Stimulated activated CD8-positive, alpha-beta memory T cell treated with anti-CD3 and anti-CD28 coated beads, Interleukin-7, amount 100 ng/mL, for 4 hours (primary cell): ENCODE measurements at regions not wholly inside any gene's neighbourhood (a gene's known extent, or its start where the extent isn't known, plus 50 kb on each side); places are given as distances from the start of the nearest gene placed in this dataset.
"Not testable (repeated sequence)": the region's sequence is repeated elsewhere in the genome, so short reads cannot be mapped to it uniquely, and the experiment has no call there.

Source experiments
- DNase-seq, 2 donors: peaks; one replicate each; pipeline ENCODE4 v3.0.0-alpha.2; 2020; ENCODE audit warnings: low read depth in 2 of 2

DNA sequence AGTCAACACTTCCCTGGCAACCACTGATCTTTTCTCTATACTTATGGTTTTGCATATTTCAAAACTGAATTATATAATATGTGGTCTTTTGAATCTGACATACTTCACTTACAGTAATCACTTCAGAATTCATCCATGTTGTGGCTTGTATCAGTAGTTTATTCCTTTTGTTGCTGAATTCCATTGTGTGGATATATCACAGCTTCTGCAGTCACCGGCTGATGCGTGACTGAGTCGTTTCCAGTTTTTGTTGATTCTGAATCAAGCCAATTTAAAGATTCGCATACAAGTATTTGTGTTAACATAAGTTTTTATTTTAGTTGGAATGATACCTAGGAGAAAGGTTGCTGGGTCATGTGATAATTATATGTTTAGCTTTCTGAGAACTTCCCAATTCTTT lies 672.5 kb upstream of the ANKRD30A start:
- DNase-seq: no peak

- DNase-seq: no peak
These were observed 673.9 kb upstream of the ANKRD30A start for GRCh38 chr10:36451391-36451970.

GRCh38 chr10:36450380-36450779 lies 675.0 kb upstream of the ANKRD30A start:
- no peak for DNase-seq

DNA sequence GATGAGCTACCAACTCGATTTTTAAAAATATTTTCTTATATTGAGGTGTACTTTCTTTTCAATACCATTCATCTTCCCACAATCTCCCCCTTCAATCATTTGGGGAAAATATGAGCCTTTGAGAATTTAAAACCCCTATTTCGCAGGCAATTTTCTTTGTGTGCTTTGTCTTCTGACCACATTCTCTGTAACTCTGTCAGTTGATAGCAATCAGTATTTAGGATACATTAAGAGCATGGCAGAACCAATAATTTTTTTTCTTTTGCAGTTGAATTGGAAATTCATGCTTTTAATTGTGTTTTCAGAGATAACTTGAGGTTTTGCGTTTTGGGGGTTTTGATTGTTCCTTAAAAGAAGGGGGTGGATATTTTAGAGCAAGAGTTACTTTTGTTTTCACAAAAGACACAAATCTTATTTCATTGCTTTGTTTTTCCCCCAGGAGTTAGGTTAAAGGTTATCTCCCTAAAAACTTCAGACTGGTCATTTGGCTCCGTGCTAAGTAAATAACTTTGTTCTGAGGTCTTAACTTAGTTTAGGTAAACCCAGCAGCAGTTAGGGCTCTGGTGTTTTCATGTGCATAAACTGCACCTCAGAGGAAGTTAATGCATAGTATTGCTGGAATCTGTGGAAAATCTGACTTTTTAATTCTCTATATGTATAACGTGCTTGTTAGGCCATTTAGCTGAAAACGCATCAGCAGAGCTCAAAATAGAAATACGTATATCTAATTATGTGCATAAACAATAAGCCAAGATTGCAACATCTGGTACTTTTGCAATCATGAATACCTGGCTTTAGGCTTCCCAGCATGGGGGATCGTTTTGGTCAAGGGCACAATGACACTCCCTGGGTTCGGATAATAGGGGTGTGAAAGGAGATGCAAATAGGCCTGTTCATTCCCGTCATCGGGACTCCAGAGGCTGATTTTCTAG lies 676.4 kb upstream of the ANKRD30A start:
- DNase-seq: no peak

GRCh38 chr10:36446881-36447280 lies 678.5 kb upstream of the ANKRD30A start:
- DNase-seq: no peak

GRCh38 chr10:36443233-36443632 lies 682.2 kb upstream of the ANKRD30A start:
- no peak for DNase-seq

- no peak for DNase-seq
These were observed 683.8 kb upstream of the ANKRD30A start for GRCh38 chr10:36441557-36441956.

GRCh38 chr10:36440539-36440938 lies 684.9 kb upstream of the ANKRD30A start:
- DNase-seq: no peak

DNA sequence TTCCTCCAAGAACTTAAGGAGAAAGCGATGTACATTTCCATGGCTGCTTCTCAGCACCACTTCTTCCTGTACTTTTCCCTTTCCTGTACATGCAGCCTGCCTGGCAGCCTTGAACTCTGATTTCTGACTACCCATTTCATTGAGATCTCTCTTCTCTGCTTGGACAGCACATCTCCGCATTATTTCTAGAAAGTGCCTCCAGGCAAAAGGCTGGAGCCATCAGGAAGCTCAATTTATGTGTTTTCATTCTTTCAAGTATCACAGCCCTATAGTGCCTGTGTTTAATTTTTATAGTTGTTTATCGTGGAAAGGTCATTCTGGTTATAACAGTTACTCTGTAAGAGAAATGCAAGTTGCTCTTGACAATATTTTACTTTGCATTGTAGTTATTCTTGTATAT lies 688.0 kb upstream of the ANKRD30A start:
- no peak for DNase-seq

DNA sequence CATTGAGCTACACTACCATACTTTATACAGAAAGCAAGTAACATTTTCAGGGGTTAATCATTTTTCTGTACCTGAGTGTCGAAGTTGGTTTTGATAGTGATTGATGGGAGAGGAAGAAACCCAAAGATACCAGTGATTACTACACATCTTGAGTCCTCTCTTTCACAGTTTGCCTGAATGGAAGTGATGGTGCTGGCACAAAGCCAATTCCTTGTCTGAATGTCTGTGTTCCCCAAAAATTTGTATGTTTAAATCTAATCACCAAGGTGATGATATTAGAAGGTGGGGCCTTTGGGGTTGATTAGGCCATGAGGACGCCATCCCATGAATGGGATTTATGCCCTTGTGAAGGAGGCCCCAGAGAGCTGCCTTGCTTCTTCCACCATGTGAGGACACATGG lies 696.9 kb upstream of the ANKRD30A start:
- DNase-seq: no peak

- DNase-seq: no peak
These were observed 700.1 kb upstream of the ANKRD30A start for GRCh38 chr10:36425131-36425797.

DNA sequence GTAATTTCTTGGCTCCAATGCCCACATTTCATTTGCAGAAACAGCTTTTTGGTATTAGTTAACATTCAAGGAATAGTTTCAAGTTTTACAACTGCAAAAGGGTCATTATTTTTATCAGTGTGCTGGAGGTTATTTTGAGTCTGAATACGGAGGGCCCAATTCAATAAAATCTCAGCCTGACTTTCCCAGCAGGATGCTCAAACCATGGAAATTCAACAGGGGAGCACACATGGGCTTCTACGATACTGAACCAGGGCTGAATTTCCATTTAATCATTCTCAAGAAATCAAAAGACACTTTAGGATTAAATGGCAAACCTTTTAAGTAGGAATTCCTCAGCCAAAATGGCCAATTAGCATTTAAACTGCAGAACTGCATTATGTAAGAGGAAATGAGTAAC lies 700.9 kb upstream of the ANKRD30A start:
- DNase-seq: no peak

GRCh38 chr10:36423821-36424248 lies 701.6 kb upstream of the ANKRD30A start:
- DNase-seq: no peak

GRCh38 chr10:36421992-36422391 lies 703.4 kb upstream of the ANKRD30A start:
- no peak for DNase-seq

DNA sequence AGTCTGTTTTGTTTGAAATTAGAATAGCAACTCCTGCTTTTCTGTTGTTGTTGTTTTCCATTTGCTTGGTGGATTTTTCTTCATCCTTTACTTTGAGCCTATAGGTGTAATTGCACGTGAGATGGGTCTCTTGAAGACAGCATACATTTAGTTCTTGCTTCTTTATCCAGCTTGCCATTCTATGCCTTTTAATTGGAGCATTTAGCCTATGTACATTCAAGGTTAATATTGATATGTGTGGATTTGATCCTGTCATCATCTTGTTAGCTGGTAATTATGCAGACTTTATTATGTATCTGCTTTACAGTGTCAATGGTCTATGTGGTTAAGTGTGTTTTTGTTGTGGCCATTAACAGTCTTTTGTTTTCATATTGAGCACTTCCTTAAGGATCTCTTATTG lies 708.9 kb upstream of the ANKRD30A start:
- no peak for DNase-seq

DNA sequence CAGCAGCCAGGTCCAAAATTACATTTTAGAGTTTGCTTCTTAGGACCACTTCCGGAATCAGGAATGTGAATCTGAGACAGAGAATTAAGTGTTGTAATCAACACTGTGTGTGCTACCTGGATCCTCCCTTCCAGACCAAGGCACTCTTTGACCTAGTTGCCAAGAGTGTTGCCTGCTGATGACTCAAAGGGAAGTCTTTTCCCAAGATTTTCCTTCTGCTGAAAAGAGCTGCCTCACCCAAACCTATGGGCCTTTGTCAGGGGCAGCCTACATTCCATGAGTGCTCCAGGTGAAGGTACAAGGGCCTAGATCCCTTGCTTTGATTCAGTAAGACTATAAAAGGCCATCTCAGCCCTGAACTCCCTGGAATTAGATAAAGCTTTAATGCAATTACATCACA lies 712.5 kb upstream of the ANKRD30A start:
- no peak for DNase-seq

DNA sequence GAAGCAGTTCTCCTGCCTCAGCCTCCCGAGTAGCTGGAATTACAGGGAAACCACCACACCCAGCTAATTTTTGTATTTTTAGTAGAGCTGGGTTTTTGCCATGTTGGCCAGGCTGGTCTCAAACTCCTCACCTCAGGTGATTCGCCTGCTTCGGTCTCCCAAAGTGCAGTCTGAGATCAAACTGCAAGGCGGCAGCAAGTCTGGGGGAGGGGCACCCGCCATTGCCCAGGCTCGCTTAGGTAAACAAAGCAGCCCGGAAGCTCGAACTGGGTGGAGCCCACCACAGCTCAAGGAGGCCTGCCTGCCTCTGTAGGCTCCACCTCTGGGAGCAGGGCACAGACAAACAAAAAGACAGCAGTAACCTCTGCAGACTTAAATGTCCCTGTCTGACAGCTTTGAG lies 725.2 kb upstream of the ANKRD30A start:
- not testable (repeated sequence) for DNase-seq

- no peak for DNase-seq
These were observed 731.6 kb upstream of the ANKRD30A start for GRCh38 chr10:36393801-36394200.

DNA sequence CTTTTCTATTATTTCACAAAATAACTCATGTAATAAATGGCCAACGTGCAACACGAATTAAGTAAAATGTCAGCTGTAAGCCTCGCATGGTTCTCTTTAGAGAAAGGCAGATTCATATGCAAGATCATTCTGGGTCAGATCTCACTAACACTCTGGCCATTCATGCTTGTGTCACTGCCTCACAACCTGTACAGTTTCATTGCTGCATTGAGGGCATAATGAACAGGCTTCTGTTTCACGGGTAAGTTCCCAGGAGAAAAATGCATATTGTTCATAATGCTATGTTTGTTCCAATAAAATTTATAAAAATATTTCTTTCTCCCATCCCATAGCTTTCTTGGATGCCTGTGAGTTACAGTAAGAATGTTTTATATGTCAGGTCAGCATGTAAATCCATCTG lies 734.0 kb upstream of the ANKRD30A start:
- DNase-seq: no peak

DNA sequence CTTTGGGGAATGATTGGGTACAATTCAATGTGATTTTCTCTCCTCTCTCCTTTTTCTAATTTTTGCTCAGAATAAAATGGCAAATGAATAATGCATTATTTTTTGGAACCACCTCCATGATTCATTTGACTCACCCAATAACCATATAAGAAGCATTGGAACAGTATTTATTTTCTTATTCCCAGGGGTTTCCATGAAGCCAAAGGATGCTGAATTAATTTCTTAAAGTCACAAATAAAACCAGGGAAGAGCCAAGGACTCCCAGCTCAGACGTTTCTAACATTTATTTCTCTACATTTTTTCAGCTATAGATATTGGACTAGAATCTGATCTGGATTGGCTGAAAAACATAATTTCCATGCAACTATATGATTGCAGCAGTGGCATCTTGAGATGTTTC lies 735.2 kb upstream of the ANKRD30A start:
- no peak for DNase-seq

- no peak for DNase-seq
These were observed 737.2 kb upstream of the ANKRD30A start for GRCh38 chr10:36388166-36388565.

- DNase-seq: no peak
These were observed 739.7 kb upstream of the ANKRD30A start for GRCh38 chr10:36385693-36386092.

- no peak for DNase-seq
These were observed 741.3 kb upstream of the FZD8 start for GRCh38 chr10:36383349-36383748.
